ENCODE measurements at regions not wholly inside any gene's neighbourhood (a gene's known extent, or its start where the extent isn't known, plus 50 kb on each side); places are given as distances from the start of the nearest gene placed in this dataset.

GRCh38 chr7:40977533-40977932, 725.4 kb downstream of the INHBA start:
- H3K4me3 ChIP-seq (ENCODE audit: low read depth, low read length) = no peak overlapping the region

GRCh38 chr7:40972426-40972825, 730.5 kb downstream of the INHBA start:
- no peak overlapping the region for H3K4me3 ChIP-seq (ENCODE audit: low read depth, low read length)
- TF ChIP-seq CTCF (IDR thresholded peaks at IDR 0.05; ENCODE audit: low read depth, low read length) = no peak

More at GRCh38 chr7:40977533-40977932, 725.4 kb downstream of the INHBA start:
- TF ChIP-seq CTCF (IDR thresholded peaks at IDR 0.05; ENCODE audit: low read depth, low read length) = no peak

- no peak for TF ChIP-seq CTCF (IDR thresholded peaks at IDR 0.05; ENCODE audit: low read depth, low read length)
- no peak overlapping the region for H3K4me3 ChIP-seq (ENCODE audit: low read depth, low read length)
These were observed 733.2 kb downstream of the INHBA start for GRCh38 chr7:40969641-40970040.

GRCh38 chr7:40966693-40967092, 736.2 kb downstream of the INHBA start:
- no peak for TF ChIP-seq CTCF (IDR thresholded peaks at IDR 0.05; ENCODE audit: low read depth, low read length)
- H3K4me3 ChIP-seq (ENCODE audit: low read depth, low read length) = no peak overlapping the region

- no peak overlapping the region for H3K4me3 ChIP-seq (ENCODE audit: low read depth, low read length)
- TF ChIP-seq CTCF (IDR thresholded peaks at IDR 0.05; ENCODE audit: low read depth, low read length) = no peak
These were observed 737.1 kb downstream of the INHBA start for GRCh38 chr7:40965774-40966173.

GRCh38 chr7:40965016-40965415, 737.9 kb downstream of the INHBA start:
- no peak overlapping the region for H3K4me3 ChIP-seq (ENCODE audit: low read depth, low read length)
- TF ChIP-seq CTCF (IDR thresholded peaks at IDR 0.05; ENCODE audit: low read depth, low read length) = no peak

GRCh38 chr7:40964610-40965009, 738.3 kb downstream of the INHBA start:
- no peak for TF ChIP-seq CTCF (IDR thresholded peaks at IDR 0.05; ENCODE audit: low read depth, low read length)
- no peak overlapping the region for H3K4me3 ChIP-seq (ENCODE audit: low read depth, low read length)

Data from WI38 (cell line).